Neural cell (in vitro differentiated cells): ENCODE measurements at regions not wholly inside any gene's neighbourhood (a gene's known extent, or its start where the extent isn't known, plus 50 kb on each side); places are given as distances from the start of the nearest gene placed in this dataset.

Source experiments
- H2AFZ ChIP-seq: fragments of 200-600, 300-800 bp; sonication (generic), shearing (Covaris generic); 2 replicates; pipeline ENCODE4 v1.6.0; 2014; ENCODE audit warnings: low read depth, mild to moderate bottlenecking, antibody characterized with exemption, low read length, moderate library complexity
- H3F3A ChIP-seq: fragments of 200-600 bp; shearing (Covaris generic); 2 replicates; pipeline ENCODE4 v1.6.1; 2016; ENCODE audit warnings: mild to moderate bottlenecking, moderate library complexity, mixed read lengths, antibody characterized with exemption, low read length; ENCODE audit not compliant: insufficient read depth, poor library complexity, severe bottlenecking
- H3K27ac ChIP-seq: fragments of 200-600, 300-800 bp; sonication (generic), shearing (Covaris generic); 2 replicates; pipeline ENCODE4 v1.5.1; 2014; ENCODE audit warnings: mild to moderate bottlenecking, low read length, moderate library complexity
- H3K27me3 ChIP-seq: fragments of 300-800, 200-600 bp; sonication (generic), shearing (Covaris generic); 2 replicates; pipeline ENCODE4 v1.6.0; 2014; ENCODE audit warnings: mild to moderate bottlenecking, low read depth, low read length, moderate library complexity; ENCODE audit not compliant: insufficient read depth
- H3K36me3 ChIP-seq: fragments of 300-800, 200-600 bp; sonication (generic), shearing (Covaris generic); 2 replicates; pipeline ENCODE4 v1.5.1; 2014; ENCODE audit warnings: mild to moderate bottlenecking, antibody characterized with exemption, low read length, moderate library complexity; ENCODE audit not compliant: insufficient read depth
- H3K4me2 ChIP-seq: fragments of 300-800, 200-600 bp; sonication (generic), shearing (Covaris generic); 2 replicates; pipeline ENCODE4 v1.6.0; 2014; ENCODE audit warnings: mild to moderate bottlenecking, low read length
- H3K4me3 ChIP-seq: fragments of 300-800, 200-600 bp; sonication (generic), shearing (Covaris generic); 2 replicates; pipeline ENCODE4 v1.5.1; 2014; ENCODE audit warnings: mild to moderate bottlenecking, low read length, moderate library complexity
- H3K79me2 ChIP-seq: fragments of 200-600 bp; shearing (Covaris generic); replicated peaks from 2 replicates; pipeline ENCODE4 v1.6.0; 2014; ENCODE audit warnings: mild to moderate bottlenecking, low read length, moderate library complexity; ENCODE audit not compliant: insufficient read depth
- H3K9ac ChIP-seq: fragments of 300-800, 200-600 bp; sonication (generic), shearing (Covaris generic); 2 replicates; pipeline ENCODE4 v1.6.1; 2016; ENCODE audit warnings: mild to moderate bottlenecking, low read length, mixed read lengths
- H3K9me2 ChIP-seq: fragments of 200-600 bp; shearing (Covaris generic); 2 replicates; pipeline ENCODE4 v1.6.1; 2016; ENCODE audit warnings: mild to moderate bottlenecking, low read length, mixed read lengths; ENCODE audit not compliant: insufficient read depth
- H3K9me3 ChIP-seq: fragments of 200-600, 300-800 bp; sonication (generic), shearing (Covaris generic); 2 replicates; pipeline ENCODE4 v1.6.1; 2016; ENCODE audit warnings: mild to moderate bottlenecking, mixed run types, low read length, moderate library complexity, mixed read lengths
- H4K20me1 ChIP-seq: fragments of 200-600 bp; shearing (Covaris generic); 2 replicates; pipeline ENCODE4 v1.6.1; 2016; ENCODE audit warnings: mild to moderate bottlenecking, mixed run types; ENCODE audit not compliant: insufficient read depth
- CTCF ChIP-seq: fragments of 450-650 bp; IDR thresholded peaks from 2 replicates; pipeline ENCODE4 v1.5.1; 2014; ENCODE audit warnings: antibody characterized with exemption, mild to moderate bottlenecking, moderate library complexity; ENCODE audit not compliant: poor library complexity, severe bottlenecking
- EP300 ChIP-seq: fragments of 450-650 bp; conservative IDR thresholded peaks from 2 replicates; pipeline ENCODE4 v1.6.1; 2014; ENCODE audit warnings: antibody characterized with exemption, mild to moderate bottlenecking, moderate library complexity; ENCODE audit not compliant: poor library complexity, severe bottlenecking
- EZH2 ChIP-seq: fragments of 200-600, 300-800 bp; shearing (Covaris generic), sonication (generic); IDR thresholded peaks from 2 replicates; pipeline ENCODE4 v1.6.1; 2014; ENCODE audit warnings: antibody characterized with exemption, low read length, borderline replicate concordance, mild to moderate bottlenecking; ENCODE audit not compliant: insufficient read depth, poor library complexity, severe bottlenecking
- MXI1 ChIP-seq: fragments of 450-650 bp; conservative IDR thresholded peaks from 2 replicates; pipeline ENCODE4 v1.6.1; 2014; ENCODE audit warnings: antibody characterized with exemption, mild to moderate bottlenecking; ENCODE audit not compliant: poor library complexity, severe bottlenecking
- POLR2AphosphoS5 ChIP-seq: IDR thresholded peaks from 2 replicates; pipeline ENCODE4 v1.6.1; 2012
- RAD21 ChIP-seq: fragments of 450-650 bp; conservative IDR thresholded peaks from 2 replicates; pipeline ENCODE4 v1.6.1; 2014; ENCODE audit warnings: antibody characterized with exemption, mild to moderate bottlenecking, moderate library complexity
- REST ChIP-seq: IDR thresholded peaks from 2 replicates; pipeline ENCODE4 v1.6.1; 2012; ENCODE audit warnings: borderline replicate concordance
- SMC3 ChIP-seq: fragments of 450-650 bp; conservative IDR thresholded peaks from 2 replicates; pipeline ENCODE4 v1.6.1; 2014; ENCODE audit warnings: antibody characterized with exemption, mild to moderate bottlenecking, moderate library complexity; ENCODE audit not compliant: poor library complexity
- TAF1 ChIP-seq: IDR thresholded peaks from 2 replicates; pipeline ENCODE4 v1.6.1; 2012; ENCODE audit warnings: low read depth

DNA sequence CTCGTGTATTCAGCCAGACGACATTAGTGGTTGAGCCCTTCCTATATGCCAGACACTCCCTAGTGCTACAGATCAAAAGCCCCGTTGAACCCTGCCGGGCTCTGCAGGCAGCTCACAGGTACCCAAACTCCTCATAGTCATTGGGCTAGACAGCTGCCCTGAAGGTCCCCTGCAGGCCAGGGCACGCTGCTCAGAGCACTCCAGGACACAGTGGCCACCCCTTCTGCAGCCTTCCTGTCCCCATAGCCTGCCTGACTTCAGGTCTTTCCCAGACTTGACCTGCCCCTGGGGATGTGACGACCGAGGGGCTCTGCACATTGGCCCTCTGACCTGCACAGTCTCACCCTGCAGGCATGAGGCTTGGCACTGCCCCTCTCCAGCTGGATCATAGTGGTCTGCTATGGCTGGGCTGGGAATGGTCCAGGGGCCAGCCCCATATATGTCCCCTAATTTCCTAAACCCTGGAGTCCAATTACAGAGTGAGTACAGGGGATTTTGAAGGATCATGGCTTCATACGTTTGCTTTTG, 64.2 kb upstream of the UBAC2 start:
- no peaks in the 10 kb centered on the region for H3K9me3 ChIP-seq
- H3K27me3 ChIP-seq: no peaks in the 10 kb centered on the region
- no peak overlapping the region for H3K27ac ChIP-seq
- H2AFZ ChIP-seq: no peak overlapping the region
- no peak overlapping the region for H3K4me3 ChIP-seq
- no peak for TF ChIP-seq CTCF
- TF ChIP-seq EP300: no peak
- TF ChIP-seq REST: no peak
- TF ChIP-seq SMC3: no peak
- no peak for TF ChIP-seq POLR2AphosphoS5
- H3K9me2 ChIP-seq: no peaks in the 10 kb centered on the region
- no peaks in the 10 kb centered on the region for H4K20me1 ChIP-seq
- H3K9ac ChIP-seq: no peak overlapping the region
- no peak overlapping the region for H3K4me2 ChIP-seq
- H3K36me3 ChIP-seq: no peaks in the 10 kb centered on the region
- H3K79me2 ChIP-seq: no peaks in the 10 kb centered on the region
- H3F3A ChIP-seq: no peaks in the 10 kb centered on the region

DNA sequence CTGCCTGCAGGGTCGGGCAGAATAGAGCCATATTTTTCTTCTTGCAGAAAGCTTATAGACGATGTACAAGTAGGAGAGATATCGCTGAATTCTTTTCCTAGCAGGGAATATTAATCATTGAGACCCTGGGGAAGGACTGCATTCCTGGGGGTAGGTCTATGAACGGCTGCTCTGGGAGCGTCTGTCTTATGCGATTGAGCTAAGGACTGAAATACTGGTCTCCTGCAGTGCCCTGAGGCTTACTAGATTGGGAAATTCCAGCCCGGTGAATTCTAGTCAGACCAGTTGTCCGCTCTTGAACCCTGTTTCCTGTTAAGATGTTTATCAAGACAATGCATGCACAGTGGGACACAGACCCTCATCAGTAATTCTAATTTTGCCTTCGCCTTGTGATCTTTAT, 59.8 kb upstream of the UBAC2 start:
- H4K20me1 ChIP-seq: no peaks in the 10 kb centered on the region
- no peak overlapping the region for H3K4me2 ChIP-seq
- no peaks in the 10 kb centered on the region for H3K36me3 ChIP-seq
- H3K9me3 ChIP-seq: no peaks in the 10 kb centered on the region
- no peaks in the 10 kb centered on the region for H3K9me2 ChIP-seq
- H3K4me3 ChIP-seq: no peak overlapping the region
- H2AFZ ChIP-seq: no peak overlapping the region
- no peaks in the 10 kb centered on the region for H3K27me3 ChIP-seq
- H3K27ac ChIP-seq: no peak overlapping the region
- TF ChIP-seq SMC3: no peak
- TF ChIP-seq REST: no peak
- no peak for TF ChIP-seq CTCF
- no peak for TF ChIP-seq EP300
- no peak for TF ChIP-seq POLR2AphosphoS5
- TF ChIP-seq EZH2: no peak
- TF ChIP-seq TAF1: no peak
- TF ChIP-seq MXI1: no peak
- no peak for TF ChIP-seq RAD21
- no peak overlapping the region for H3K9ac ChIP-seq
- no peaks in the 10 kb centered on the region for H3K79me2 ChIP-seq
- H3F3A ChIP-seq: no peaks in the 10 kb centered on the region
